ENCODE measurements at regions not wholly inside any gene's neighbourhood (a gene's known extent, or its start where the extent isn't known, plus 50 kb on each side); places are given as distances from the start of the nearest gene placed in this dataset.
"Not testable (repeated sequence)": the region's sequence is repeated elsewhere in the genome, so short reads cannot be mapped to it uniquely, and the experiment has no call there.

- H3K4me3 ChIP-seq (ENCODE audit: low read length); H3K4me2 ChIP-seq (ENCODE audit: low read depth, low read length); H3K9me2 ChIP-seq (replicated peaks; ENCODE audit: insufficient read depth, low read length); H3K36me3 ChIP-seq (replicated peaks; ENCODE audit: insufficient read depth, low read length); H3K9ac ChIP-seq (ENCODE audit: low read length); H3F3A ChIP-seq (ENCODE audit: insufficient read depth, low read length); H3K27me3 ChIP-seq (replicated peaks; ENCODE audit: insufficient read depth, low read length); H3K4me1 ChIP-seq (ENCODE audit: low read length); H3K79me2 ChIP-seq (ENCODE audit: low read length); H3K9me3 ChIP-seq (replicated peaks; ENCODE audit: insufficient read depth, low read length); H4K20me1 ChIP-seq (ENCODE audit: insufficient read depth, low read length); H2AFZ ChIP-seq (ENCODE audit: low read length); DNase-seq; H3K27ac ChIP-seq (ENCODE audit: low read length): not testable (repeated sequence)
Measured at GRCh38 chr2:131614539-131614938, 86.9 kb downstream of the CCDC74A start.

- H3K27ac ChIP-seq (ENCODE audit: low read length); H3K9me3 ChIP-seq (replicated peaks; ENCODE audit: insufficient read depth, low read length); H4K20me1 ChIP-seq (ENCODE audit: insufficient read depth, low read length); H3K36me3 ChIP-seq (replicated peaks; ENCODE audit: insufficient read depth, low read length); H3K27me3 ChIP-seq (replicated peaks; ENCODE audit: insufficient read depth, low read length); H3K4me1 ChIP-seq (ENCODE audit: low read length); H3F3A ChIP-seq (ENCODE audit: insufficient read depth, low read length); H3K9ac ChIP-seq (ENCODE audit: low read length); DNase-seq; H3K9me2 ChIP-seq (replicated peaks; ENCODE audit: insufficient read depth, low read length); H3K4me3 ChIP-seq (ENCODE audit: low read length); H3K79me2 ChIP-seq (ENCODE audit: low read length); H2AFZ ChIP-seq (ENCODE audit: low read length); H3K4me2 ChIP-seq (ENCODE audit: low read depth, low read length): not testable (repeated sequence)
Measured at GRCh38 chr2:131618320-131618719, 90.6 kb downstream of the CCDC74A start.

- not testable (repeated sequence) for H3K9ac ChIP-seq (ENCODE audit: low read length)
Measured at GRCh38 chr2:131622874-131623273, 95.2 kb downstream of the CCDC74A start.

GRCh38 chr2:131626011-131626410 is 98.3 kb downstream of the CCDC74A start:
- H3K79me2 ChIP-seq (ENCODE audit: low read length); H3K4me2 ChIP-seq (ENCODE audit: low read depth, low read length); H3K4me3 ChIP-seq (ENCODE audit: low read length); DNase-seq; H3K27ac ChIP-seq (ENCODE audit: low read length); H3K9me2 ChIP-seq (replicated peaks; ENCODE audit: insufficient read depth, low read length); H3K36me3 ChIP-seq (replicated peaks; ENCODE audit: insufficient read depth, low read length); H3F3A ChIP-seq (ENCODE audit: insufficient read depth, low read length); H4K20me1 ChIP-seq (ENCODE audit: insufficient read depth, low read length); H3K9me3 ChIP-seq (replicated peaks; ENCODE audit: insufficient read depth, low read length); H3K27me3 ChIP-seq (replicated peaks; ENCODE audit: insufficient read depth, low read length); H2AFZ ChIP-seq (ENCODE audit: low read length); H3K9ac ChIP-seq (ENCODE audit: low read length); H3K4me1 ChIP-seq (ENCODE audit: low read length): not testable (repeated sequence)

More at GRCh38 chr2:131622874-131623273, 95.2 kb downstream of the CCDC74A start:
- DNase-seq; H4K20me1 ChIP-seq (ENCODE audit: insufficient read depth, low read length); H3K4me2 ChIP-seq (ENCODE audit: low read depth, low read length); H3K9me2 ChIP-seq (replicated peaks; ENCODE audit: insufficient read depth, low read length); H3K27ac ChIP-seq (ENCODE audit: low read length); H3K79me2 ChIP-seq (ENCODE audit: low read length); H3K4me1 ChIP-seq (ENCODE audit: low read length); H3F3A ChIP-seq (ENCODE audit: insufficient read depth, low read length); H3K9me3 ChIP-seq (replicated peaks; ENCODE audit: insufficient read depth, low read length); H3K27me3 ChIP-seq (replicated peaks; ENCODE audit: insufficient read depth, low read length); H2AFZ ChIP-seq (ENCODE audit: low read length); H3K4me3 ChIP-seq (ENCODE audit: low read length); H3K36me3 ChIP-seq (replicated peaks; ENCODE audit: insufficient read depth, low read length): not testable (repeated sequence)

- not testable (repeated sequence) for H3K9me3 ChIP-seq (replicated peaks; ENCODE audit: insufficient read depth, low read length); H3K79me2 ChIP-seq (ENCODE audit: low read length)
Measured at GRCh38 chr2:131626565-131626964, 98.9 kb downstream of the CCDC74A start.

GRCh38 chr2:131627777-131628176 is 100.1 kb downstream of the CCDC74A start:
- H3K27me3 ChIP-seq (replicated peaks; ENCODE audit: insufficient read depth, low read length); H3K4me1 ChIP-seq (ENCODE audit: low read length); H3K27ac ChIP-seq (ENCODE audit: low read length); H3K9me2 ChIP-seq (replicated peaks; ENCODE audit: insufficient read depth, low read length); DNase-seq; H3K79me2 ChIP-seq (ENCODE audit: low read length); H3K4me3 ChIP-seq (ENCODE audit: low read length); H2AFZ ChIP-seq (ENCODE audit: low read length); H3K9me3 ChIP-seq (replicated peaks; ENCODE audit: insufficient read depth, low read length); H4K20me1 ChIP-seq (ENCODE audit: insufficient read depth, low read length); H3F3A ChIP-seq (ENCODE audit: insufficient read depth, low read length); H3K9ac ChIP-seq (ENCODE audit: low read length); H3K36me3 ChIP-seq (replicated peaks; ENCODE audit: insufficient read depth, low read length); H3K4me2 ChIP-seq (ENCODE audit: low read depth, low read length): not testable (repeated sequence)

More at GRCh38 chr2:131626565-131626964, 98.9 kb downstream of the CCDC74A start:
- H2AFZ ChIP-seq (ENCODE audit: low read length); H3K27me3 ChIP-seq (replicated peaks; ENCODE audit: insufficient read depth, low read length); H3K9ac ChIP-seq (ENCODE audit: low read length); H3K4me3 ChIP-seq (ENCODE audit: low read length); H4K20me1 ChIP-seq (ENCODE audit: insufficient read depth, low read length); DNase-seq; H3K4me2 ChIP-seq (ENCODE audit: low read depth, low read length); H3K9me2 ChIP-seq (replicated peaks; ENCODE audit: insufficient read depth, low read length); H3K36me3 ChIP-seq (replicated peaks; ENCODE audit: insufficient read depth, low read length); H3K27ac ChIP-seq (ENCODE audit: low read length); H3K4me1 ChIP-seq (ENCODE audit: low read length); H3F3A ChIP-seq (ENCODE audit: insufficient read depth, low read length): not testable (repeated sequence)

GRCh38 chr2:131631648-131632047 is 104.0 kb downstream of the CCDC74A start:
- H3K27ac ChIP-seq (ENCODE audit: low read length); H3K4me1 ChIP-seq (ENCODE audit: low read length); H3K4me3 ChIP-seq (ENCODE audit: low read length); H3K9me3 ChIP-seq (replicated peaks; ENCODE audit: insufficient read depth, low read length); H3K9me2 ChIP-seq (replicated peaks; ENCODE audit: insufficient read depth, low read length); H2AFZ ChIP-seq (ENCODE audit: low read length); H3K27me3 ChIP-seq (replicated peaks; ENCODE audit: insufficient read depth, low read length); H3K4me2 ChIP-seq (ENCODE audit: low read depth, low read length); DNase-seq; H3F3A ChIP-seq (ENCODE audit: insufficient read depth, low read length); H3K79me2 ChIP-seq (ENCODE audit: low read length); H3K9ac ChIP-seq (ENCODE audit: low read length); H3K36me3 ChIP-seq (replicated peaks; ENCODE audit: insufficient read depth, low read length); H4K20me1 ChIP-seq (ENCODE audit: insufficient read depth, low read length): not testable (repeated sequence)

- H4K20me1 ChIP-seq (ENCODE audit: insufficient read depth, low read length); H3K79me2 ChIP-seq (ENCODE audit: low read length); H3K9ac ChIP-seq (ENCODE audit: low read length); H3K4me3 ChIP-seq (ENCODE audit: low read length); DNase-seq; H3K9me2 ChIP-seq (replicated peaks; ENCODE audit: insufficient read depth, low read length); H3K36me3 ChIP-seq (replicated peaks; ENCODE audit: insufficient read depth, low read length); H3K27ac ChIP-seq (ENCODE audit: low read length); H2AFZ ChIP-seq (ENCODE audit: low read length); H3K4me1 ChIP-seq (ENCODE audit: low read length); H3K4me2 ChIP-seq (ENCODE audit: low read depth, low read length); H3F3A ChIP-seq (ENCODE audit: insufficient read depth, low read length); H3K27me3 ChIP-seq (replicated peaks; ENCODE audit: insufficient read depth, low read length); H3K9me3 ChIP-seq (replicated peaks; ENCODE audit: insufficient read depth, low read length): not testable (repeated sequence)
Measured at GRCh38 chr2:131633405-131633804, 105.7 kb downstream of the CCDC74A start.

Measured in MM.1S (cell line).